ENCODE measurements at regions not wholly inside any gene's neighbourhood (a gene's known extent, or its start where the extent isn't known, plus 50 kb on each side); places are given as distances from the start of the nearest gene placed in this dataset.
"Not testable (repeated sequence)": the region's sequence is repeated elsewhere in the genome, so short reads cannot be mapped to it uniquely, and the experiment has no call there.

DNA sequence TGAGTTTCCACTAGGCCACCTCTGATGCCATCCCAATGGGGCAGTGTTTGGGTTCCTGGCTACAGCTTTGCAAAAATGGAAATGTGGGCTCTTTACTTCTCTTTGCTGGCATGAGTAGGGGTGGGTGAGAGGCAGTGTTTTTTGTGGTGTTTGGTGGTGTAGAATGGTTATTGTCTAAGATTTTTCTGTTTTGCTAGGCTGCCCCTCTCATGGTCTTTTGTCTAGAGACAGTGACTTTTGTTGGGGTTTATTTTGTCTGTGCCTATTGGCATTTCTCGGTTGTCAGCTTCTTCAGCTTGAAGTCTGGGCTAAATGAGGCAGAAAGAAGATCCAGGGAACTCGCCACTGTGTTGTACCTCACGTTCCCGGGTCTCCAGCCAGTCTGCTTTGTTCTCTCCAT lies 112.1 kb downstream of the CENPF start:
- no peak for DNase-seq (ENCODE audit: low read depth, low spot score)

DNA sequence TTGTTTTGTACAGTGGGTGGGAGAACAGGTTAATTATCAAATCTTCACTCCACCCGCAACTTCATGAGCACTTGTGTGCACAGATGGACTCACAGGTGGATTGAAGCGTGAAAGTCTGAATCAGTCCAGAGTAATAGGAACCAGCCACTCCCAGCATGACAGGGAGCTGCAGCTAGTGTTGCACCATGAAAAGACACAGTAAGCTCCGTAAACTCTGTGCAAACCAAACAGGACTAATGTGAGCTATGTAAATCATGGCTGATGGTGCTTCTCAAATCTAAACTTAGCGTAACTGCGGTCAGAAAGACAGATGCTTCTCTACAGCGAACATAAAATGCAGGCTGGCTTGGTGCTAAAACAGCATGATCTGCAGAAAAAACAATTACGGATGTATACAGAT lies 114.4 kb downstream of the CENPF start:
- DNase-seq (ENCODE audit: low read depth, low spot score), result no peak

DNA sequence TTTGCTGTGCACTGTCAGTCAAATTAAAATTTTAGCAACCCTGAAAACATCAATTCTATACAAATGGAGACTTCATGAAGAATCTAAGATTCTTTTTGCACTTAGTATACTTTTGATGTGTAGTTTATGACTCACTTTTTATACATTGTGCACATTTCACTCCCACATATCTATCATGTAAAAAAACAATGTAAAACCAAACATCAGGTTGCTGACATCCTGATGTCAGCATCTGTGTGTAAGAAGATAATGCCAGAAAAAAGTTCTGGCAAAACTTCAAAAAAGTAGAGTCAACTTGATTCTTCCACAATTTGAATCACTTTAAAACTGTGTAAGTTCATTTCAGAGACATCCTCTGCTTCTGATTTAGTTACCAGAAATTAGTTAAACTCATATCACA lies 115.7 kb downstream of the CENPF start:
- DNase-seq (ENCODE audit: low read depth, low spot score), result peak; percentile 32

DNA sequence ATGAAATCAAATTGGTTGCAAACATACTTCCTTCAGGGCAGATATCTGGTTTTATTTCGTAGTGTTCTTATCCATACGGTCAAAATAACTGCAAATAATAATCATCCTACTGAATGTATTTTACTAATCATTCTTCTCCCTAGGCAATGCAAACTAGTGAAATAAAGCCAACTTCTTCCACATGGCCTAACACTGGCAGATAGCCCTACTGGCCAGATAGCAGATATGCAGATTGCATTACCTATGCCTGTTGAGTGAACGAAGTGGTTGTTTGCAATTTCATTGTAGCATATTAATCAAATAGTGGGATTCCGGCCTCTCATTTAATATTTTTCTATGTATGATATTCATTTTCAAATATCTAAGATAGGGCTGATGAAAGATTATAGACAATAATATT lies 116.2 kb downstream of the CENPF start:
- no peak for DNase-seq (ENCODE audit: low read depth, low spot score)

DNA sequence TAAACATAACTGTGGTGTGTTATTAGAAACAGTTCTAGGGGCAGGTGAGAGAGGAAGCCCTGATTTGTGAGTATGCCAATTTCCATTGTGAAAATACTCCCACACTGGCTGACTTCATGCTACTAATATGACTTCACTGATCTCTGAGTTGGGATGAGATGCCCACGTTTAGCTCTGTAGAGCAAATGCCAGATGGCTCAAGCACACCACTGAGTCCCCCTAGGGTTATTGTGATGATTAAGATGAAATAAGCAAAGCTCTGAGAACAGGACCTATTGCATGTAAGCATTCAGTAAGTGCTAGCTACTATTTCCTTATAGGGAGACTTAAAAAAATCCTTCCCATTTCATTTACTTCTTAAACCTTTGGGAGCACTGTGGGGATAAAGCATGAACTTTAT lies 117.6 kb downstream of the CENPF start:
- no peak for DNase-seq (ENCODE audit: low read depth, low spot score)

DNA sequence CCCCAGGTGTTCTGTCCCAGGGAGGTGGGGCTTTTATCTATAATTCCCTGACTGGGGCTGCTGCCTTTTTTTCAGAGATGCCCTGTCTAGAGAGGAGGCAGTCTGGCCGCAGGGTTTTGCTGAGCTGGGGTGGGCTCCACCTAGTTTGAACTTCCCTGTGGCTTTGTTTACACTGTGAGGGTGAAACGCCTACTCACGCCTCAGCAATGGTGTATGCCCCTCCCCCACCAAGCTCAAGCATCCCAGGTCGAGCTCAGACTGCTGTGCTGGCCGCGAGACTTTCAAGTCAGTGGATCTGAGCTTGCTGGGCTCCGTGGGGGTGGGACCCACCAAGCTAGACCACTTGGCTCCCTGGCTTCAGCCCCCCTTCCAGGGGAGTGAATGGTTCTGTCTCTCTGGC lies 124.3 kb downstream of the CENPF start:
- DNase-seq (ENCODE audit: low read depth, low spot score), result no peak

DNA sequence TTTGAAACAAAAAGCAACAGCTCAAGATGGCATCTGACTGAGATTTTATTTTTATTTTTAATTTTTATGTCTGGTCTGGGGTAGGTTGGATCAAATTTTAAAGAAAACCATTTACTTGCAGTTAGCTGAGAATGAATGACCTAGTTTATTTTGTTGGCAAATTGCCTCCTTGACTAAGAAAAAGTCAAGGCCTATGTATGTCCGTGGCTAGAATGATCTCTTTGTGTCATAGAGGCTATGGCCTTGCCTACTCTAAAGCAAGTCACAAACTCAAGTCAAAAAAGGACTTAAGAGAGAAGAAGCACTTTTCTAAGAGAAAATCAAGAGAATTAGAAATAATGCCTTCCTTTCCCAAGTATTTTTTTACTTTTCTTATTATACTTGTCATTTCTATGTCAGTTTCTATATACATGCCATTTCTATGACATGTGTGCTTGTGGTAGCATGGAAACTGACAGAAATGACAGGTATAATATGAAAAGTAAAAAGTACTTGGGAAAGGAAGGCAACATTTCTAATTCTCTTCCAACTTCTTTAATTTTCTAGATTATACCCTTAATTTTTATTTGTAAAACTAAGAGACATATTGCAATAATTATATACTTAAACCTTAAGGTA lies 136.7 kb downstream of the CENPF start:
- DNase-seq (ENCODE audit: low read depth, low spot score), result no peak

DNA sequence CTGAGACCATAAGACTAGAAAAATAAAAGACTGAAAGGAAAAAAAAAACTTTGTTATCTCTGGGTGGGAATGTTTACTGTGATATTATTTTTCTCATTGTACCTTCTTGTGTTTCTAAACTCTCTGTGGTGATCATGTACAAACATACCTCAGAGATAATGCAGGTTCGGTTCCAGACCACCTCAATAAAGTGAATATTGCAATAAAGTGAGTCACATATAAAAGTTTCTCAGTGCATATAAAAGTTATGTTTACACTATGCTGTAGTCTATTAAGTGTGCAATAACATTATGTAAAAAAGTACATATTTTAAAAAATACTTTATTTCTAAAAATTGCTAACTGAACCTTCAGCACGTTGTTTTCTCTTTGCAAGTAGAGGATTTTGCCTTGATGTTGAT lies 137.5 kb downstream of the CENPF start:
- no peak for DNase-seq (ENCODE audit: low read depth, low spot score)

DNA sequence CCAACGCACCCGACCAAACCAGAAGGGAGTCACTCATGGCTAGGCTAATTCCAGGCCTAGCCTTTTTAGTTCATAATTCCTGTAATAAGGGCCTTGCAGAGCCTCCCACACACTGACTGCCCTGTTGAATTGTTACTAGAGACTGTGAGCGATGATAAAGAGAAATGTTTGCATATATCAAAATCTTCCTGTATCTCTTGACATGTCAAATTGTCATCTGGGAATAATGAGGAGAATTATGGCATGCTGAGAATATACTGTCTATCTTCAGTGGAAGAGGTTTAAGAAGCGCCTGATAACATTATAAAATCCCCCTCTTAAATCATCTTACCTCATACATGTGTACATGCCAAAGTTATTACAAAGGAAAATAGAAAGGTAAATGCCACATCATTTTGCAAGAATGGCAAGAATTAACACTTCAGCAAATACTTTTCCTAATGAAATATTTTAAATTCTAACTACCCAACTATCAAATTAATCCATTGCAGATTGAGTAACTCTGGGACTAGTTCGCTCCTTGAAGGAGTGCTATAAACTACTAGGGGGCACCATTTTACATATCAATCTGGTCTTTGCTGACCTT lies 144.1 kb downstream of the CENPF start:
- DNase-seq (ENCODE audit: low read depth, low spot score), result no peak

DNA sequence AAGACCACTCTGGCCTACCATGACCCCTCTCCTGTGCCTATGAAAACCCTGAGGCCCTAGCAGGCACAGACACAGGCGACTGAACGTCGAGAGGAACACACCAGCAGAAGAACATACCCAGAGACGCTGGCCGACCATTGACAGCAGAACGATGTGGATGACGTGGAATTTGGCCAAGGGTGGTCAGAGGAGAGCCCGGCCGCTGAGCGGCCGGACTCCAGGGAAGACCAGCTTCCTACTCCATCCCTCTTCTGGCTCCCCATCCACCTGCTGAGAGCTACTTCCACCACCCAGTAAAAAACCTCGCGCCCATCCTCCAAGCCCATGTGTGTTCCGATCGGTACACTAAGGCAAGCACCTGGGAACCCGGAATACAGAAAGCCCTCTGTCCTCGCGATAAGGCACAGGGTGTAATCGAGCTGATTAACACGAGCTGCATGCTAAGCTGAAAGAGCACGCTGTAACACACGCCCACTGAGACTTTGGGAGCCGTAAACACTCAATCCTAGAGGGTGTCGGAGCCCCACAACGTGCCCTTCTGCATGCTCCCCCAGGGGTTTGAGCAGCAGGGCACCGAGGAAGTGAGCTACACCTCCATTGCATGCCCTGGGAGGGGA lies 150.3 kb downstream of the CENPF start:
- DNase-seq (ENCODE audit: low read depth, low spot score), result no peak

DNA sequence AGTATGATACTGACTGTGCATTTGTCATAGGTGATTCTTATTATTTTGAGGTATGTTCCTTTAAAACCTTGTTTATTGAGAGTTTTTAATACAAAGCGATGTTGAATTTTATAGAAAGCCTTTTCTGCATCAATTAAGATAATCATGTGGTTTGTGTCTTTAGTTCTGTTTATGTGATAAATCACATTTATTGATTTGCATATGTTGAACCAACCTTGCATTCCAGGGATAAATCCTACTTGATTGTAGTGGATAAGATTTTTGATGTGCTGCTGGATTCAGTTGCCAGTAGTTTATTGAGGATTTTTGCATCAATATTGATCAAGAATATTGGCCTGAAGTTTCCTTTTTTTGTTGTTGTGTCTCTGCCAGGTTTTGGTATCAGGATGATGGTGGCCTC lies 158.0 kb downstream of the CENPF start:
- no peak for DNase-seq (ENCODE audit: low read depth, low spot score)

DNA sequence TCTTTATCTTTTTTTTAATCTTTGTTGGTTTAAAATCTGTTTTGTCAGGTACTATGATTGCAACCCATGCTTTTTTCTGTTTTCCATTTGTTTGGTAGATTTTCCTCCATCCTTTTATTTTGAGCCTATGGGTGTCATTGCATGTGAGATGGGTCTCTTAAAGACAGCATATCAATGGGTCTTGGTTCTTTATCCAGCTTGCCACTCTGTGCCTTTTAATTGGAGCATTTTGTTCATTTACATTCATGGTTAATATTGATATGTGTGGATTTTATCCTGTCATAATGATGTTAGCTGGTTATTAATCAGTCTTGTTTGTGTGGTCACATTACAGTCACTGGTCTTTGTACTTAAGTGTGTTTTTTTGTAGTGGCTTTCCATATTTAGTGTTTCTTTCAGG lies 159.9 kb downstream of the CENPF start:
- DNase-seq (ENCODE audit: low read depth, low spot score), result no peak

DNA sequence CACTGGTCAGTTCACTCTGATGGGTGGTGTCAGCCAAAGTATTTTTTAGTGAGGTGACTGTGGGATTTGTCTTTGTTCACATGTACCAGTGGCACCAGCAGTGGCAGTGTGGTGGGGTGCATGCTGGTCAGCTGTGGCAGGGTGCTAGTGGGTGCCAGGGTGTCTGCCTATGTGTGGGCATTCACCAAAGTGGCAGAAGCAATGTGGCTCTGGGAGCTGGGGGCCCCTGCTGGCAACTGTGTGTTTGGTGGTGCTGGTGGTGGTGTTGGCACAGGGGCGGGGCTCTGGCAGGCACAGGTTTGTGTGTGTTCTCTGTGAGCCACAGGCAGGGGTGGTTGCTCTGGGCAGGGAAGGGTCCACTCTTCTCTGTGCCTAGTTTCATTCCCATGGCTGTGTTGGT lies 161.5 kb downstream of the CENPF start:
- DNase-seq (ENCODE audit: low read depth, low spot score), result no peak

DNA sequence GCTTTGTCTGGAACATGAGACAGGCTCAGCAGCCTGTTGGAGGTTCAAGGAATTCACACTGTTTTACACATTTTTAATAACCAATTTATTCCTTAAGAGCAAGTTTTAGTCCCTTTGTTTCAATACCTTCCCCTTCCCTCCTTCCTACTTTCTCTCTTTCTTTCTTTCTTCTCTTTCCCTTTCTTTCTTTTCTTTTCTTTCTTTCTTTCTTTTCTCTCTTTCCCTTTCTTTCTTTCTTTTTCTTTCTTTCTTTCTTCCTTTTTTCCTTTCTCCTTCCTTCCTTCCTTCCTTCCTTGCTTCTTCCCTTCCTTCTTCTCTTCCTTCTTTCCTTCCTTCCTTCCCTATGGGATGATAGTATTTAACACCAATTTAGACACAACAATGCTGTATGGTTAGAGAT lies 164.2 kb downstream of the CENPF start:
- DNase-seq (ENCODE audit: low read depth, low spot score), result no peak

DNA sequence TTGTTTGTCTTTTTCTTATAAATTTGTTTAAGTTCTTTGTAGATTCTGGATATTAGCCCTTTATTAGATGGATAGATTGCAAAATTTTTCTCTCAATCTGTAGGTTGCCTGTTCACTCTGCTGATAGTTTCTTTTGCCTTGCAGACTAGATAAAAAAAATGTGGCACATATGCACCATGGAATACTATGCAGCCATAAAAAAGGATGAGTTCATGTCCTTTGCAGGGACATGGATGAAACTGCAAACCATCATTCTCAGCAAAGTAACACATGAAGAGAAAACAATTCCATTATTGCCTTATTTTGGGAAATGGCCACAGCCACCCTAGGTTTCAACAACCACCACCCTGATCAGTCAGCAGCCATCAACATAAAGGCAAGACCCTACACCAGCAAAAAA lies 166.7 kb downstream of the CENPF start:
- DNase-seq (ENCODE audit: low read depth, low spot score), result not testable (repeated sequence)

DNA sequence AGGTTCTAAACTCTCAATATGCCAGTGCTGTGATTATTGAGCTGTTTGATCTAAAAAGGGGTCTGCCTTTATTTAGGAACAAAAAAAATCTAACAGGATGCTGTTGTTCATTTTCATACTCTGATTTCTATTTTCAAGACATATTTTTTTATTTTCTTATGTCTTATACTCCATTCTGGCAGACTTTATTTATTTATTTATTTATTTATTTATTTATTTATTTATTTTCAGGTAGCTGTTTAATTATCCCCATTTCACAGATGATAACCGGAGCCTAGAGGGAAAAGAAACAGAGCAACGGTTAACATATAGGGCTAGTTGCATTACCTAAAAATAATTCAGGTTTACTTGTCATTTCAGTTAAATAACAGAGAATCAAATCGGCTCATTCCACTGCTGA lies 174.4 kb downstream of the CENPF start:
- no peak for DNase-seq (ENCODE audit: low read depth, low spot score)

DNA sequence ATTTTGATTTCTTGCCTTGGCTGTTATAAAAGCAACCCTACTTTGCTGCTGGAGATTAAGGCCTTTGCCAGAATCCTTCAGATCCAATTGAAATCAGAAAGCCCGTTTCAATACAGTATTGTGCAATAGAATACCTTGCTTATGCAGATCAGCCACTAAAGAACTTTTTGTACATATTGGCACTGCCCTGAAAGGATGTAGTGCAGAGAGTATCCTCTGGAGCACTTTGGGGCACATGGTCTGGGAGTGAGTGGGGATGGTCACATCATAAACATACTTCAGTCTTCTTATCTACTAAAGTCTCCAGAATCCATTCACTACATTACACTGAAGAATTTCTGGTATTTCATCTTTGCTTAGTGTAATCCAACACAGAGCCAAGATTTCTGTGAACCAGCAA lies 189.0 kb downstream of the CENPF start:
- DNase-seq (ENCODE audit: low read depth, low spot score), result no peak

DNA sequence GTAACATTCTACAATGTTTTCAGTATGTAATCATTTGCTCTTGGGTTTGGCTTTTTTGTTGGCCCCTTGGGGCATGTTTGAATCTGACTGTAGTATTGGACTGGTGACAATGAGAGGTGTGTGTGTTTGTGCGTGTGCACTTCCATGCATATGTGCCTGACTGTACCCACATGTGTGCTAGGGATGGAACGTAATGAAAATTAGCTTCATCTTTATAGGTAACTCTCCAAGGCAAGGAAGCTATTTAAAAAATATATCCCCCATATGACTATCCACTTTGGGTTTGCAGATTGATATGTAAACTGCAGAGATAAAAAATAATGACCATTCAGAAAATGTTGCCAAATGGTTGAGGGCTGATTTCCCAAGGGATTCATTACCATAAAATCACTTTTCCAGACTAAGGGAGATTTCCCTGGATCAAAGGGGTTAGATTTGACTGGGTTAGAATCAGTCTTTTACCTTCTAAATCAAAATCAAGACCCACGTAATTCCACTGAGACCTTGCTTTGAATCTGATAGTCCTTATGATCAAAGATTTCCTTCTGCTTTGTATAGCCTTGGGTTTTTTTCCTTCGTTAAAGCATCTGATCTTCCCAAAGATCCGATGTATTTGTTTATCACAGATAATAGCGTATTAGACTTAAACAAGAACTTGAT lies 189.7 kb downstream of the CENPF start:
- DNase-seq (ENCODE audit: low read depth, low spot score), result no peak

DNA sequence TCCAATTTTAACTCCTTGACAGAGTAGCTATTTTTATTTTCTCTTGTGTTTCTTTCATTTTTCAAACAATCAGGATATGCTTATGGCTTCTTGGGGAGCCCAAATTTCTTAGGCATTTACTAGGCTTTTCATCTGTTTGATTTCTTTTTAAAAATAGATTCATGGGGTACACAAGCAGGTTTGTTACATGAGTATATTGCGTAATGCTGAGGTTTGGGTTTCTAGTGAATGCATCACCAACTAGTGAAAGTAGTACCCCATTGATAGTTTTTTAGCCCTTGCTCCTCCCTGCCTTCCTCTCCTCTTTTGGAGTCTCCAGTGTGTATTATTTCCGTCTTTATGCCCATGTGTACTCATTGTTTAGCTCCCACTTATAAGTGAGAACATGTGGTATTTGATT lies 190.7 kb downstream of the CENPF start:
- DNase-seq (ENCODE audit: low read depth, low spot score), result no peak

DNA sequence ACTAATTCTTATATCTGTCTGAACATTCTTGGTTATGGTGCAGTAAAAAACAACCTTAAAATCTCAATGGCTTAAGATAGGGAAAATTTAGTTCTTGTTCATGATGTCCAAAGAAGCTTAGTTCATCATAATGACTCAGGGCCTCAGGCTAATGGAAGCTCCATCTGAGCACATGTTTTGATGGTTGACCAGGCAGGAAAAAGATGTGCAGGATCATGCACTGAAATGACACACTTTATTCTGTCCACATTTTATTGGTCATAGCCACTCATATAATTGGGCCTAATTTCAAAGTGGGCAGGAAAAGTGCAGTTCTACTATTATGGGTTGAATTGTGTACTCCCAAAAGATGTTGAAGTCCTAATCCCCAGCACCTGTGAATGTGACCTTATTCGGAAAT lies 198.2 kb downstream of the CENPF start:
- DNase-seq (ENCODE audit: low read depth, low spot score), result no peak

DNA sequence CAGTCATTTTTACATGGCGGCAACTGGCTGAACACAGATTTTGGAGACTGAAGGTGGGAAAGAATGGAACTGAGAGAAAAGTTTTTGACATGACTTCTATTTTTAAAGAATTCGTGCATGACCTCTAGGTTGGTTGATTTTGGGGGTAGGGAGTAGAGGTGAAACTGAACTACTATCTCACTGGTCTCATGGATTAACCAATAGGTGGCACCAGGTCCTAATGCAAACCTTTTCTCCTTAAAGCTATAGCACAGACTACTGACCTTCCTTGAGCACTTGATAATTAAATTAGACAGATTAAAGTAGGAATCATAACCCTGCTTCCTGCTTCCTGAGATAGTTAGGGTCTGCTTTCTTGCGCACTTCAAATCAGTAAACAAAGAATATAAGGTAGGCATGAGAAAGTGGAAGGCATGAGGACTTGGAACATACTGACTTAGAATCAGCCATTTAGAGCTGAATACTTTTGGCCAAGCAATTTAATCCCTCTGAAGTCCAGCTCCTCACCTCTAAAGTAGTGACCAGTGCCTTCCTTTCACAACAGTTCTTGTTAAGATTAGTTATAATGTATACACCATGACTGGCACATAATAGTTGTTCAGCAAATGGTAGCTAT lies 206.0 kb downstream of the CENPF start:
- DNase-seq (ENCODE audit: low read depth, low spot score), result no peak

DNA sequence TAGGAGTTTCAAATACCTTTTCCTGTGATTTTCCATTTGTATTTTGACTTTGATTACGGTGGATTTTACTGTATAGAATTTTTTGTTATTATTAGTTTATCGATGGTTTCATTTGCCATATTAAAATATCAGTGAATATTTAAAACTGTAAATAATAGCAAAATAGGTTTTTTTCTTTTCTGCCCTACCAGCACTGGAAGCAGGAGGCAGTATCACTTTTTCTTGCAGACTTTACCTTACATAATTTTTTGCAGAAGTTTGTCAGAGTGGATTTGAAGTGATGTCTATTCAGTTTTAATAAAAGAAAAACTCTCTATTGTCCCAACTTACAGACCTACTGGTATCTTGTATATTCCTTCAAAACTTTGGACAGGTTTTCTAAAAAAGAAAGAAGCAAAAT lies 213.6 kb downstream of the CENPF start:
- DNase-seq (ENCODE audit: low read depth, low spot score), result no peak

Measured in smooth muscle cell of the brain vasculature (primary cell).